Nephron (organoid): ENCODE measurements at regions not wholly inside any gene's neighbourhood (a gene's known extent, or its start where the extent isn't known, plus 50 kb on each side); places are given as distances from the start of the nearest gene placed in this dataset.

Experiments
- H3K27ac Mint-ChIP-seq, 3 experiments: 2 replicates each; pipeline ENCODE4 v1.8.0; 2020; ENCODE audit warnings: mixed read lengths in 3 of 3, mild to moderate bottlenecking in 2 of 3, moderate library complexity in 1 of 3
- H3K27me3 Mint-ChIP-seq: 2 replicates; pipeline ENCODE4 v1.8.0; 2021; ENCODE audit warnings: low read depth, mild to moderate bottlenecking, moderate library complexity, mixed read lengths
- H3K36me3 Mint-ChIP-seq: 2 replicates; pipeline ENCODE4 v1.8.0; 2020; ENCODE audit warnings: low read depth, mixed read lengths
- H3K4me1 Mint-ChIP-seq: 2 replicates; pipeline ENCODE4 v1.8.0; 2020; ENCODE audit warnings: mixed read lengths
- H3K4me3 Mint-ChIP-seq, 3 experiments: 2 replicates each; pipeline ENCODE4 v1.8.0; 2020; ENCODE audit warnings: mild to moderate bottlenecking in 3 of 3, mixed read lengths in 3 of 3, moderate library complexity in 2 of 3
- H3K9me3 Mint-ChIP-seq: 2 replicates; pipeline ENCODE4 v1.8.0; 2020; ENCODE audit warnings: mixed read lengths
- CTCF ChIP-seq, 3 experiments: fragments of 200-600 bp; sonication (generic); IDR thresholded peaks; one replicate each; pipeline ENCODE4 v1.5.0; 2021; ENCODE audit warnings: antibody characterized with exemption in 3 of 3; ENCODE audit not compliant: unreplicated experiment in 3 of 3

GRCh38 chr5:162544905-162545304 is 477.3 kb downstream of the GABRG2 start:
- H3K27ac Mint-ChIP-seq, result no peak overlapping the region
- no peaks in the 10 kb centered on the region for H3K4me1 Mint-ChIP-seq
- no peak for TF ChIP-seq CTCF (IDR thresholded peaks at IDR 0.05; ENCODE audit: unreplicated experiment in 3 of 3)
- H3K27me3 Mint-ChIP-seq, result peaks cover 2% of the 10 kb centered on the region
- peaks cover 5% of the 10 kb centered on the region for H3K9me3 Mint-ChIP-seq
- no peak overlapping the region for H3K4me3 Mint-ChIP-seq
- H3K36me3 Mint-ChIP-seq, result no peaks in the 10 kb centered on the region

GRCh38 chr5:162550236-162550635 is 482.7 kb downstream of the GABRG2 start:
- Mint-ChIP-seq H3K27me3 (peaks cover 3% of the 10 kb centered on the region), H3K27ac (no peak overlapping the region), H3K9me3 (peaks cover 5% of the 10 kb centered on the region), H3K4me3 (no peak overlapping the region), H3K4me1 (no peaks in the 10 kb centered on the region), H3K36me3 (no peaks in the 10 kb centered on the region)
- no peak for TF ChIP-seq CTCF (IDR thresholded peaks at IDR 0.05; ENCODE audit: unreplicated experiment in 3 of 3)

GRCh38 chr5:162558120-162558519 is 490.5 kb downstream of the GABRG2 start:
- Mint-ChIP-seq H3K4me3 (no peak overlapping the region), H3K36me3 (no peaks in the 10 kb centered on the region), H3K4me1 (no peaks in the 10 kb centered on the region), H3K27me3 (no peaks in the 10 kb centered on the region), H3K9me3 (peaks cover 5% of the 10 kb centered on the region), H3K27ac (no peak overlapping the region)
- no peak for TF ChIP-seq CTCF (IDR thresholded peaks at IDR 0.05; ENCODE audit: unreplicated experiment in 3 of 3)

- TF ChIP-seq CTCF (IDR thresholded peaks at IDR 0.05; ENCODE audit: unreplicated experiment in 3 of 3), result no peak
- Mint-ChIP-seq H3K4me1 (peaks cover 3% of the 10 kb centered on the region), H3K36me3 (no peaks in the 10 kb centered on the region), H3K27me3 (no peaks in the 10 kb centered on the region), H3K9me3 (no peaks in the 10 kb centered on the region), H3K4me3 (no peak overlapping the region), H3K27ac (no peak overlapping the region)
These were observed 500.1 kb downstream of the GABRG2 start for GRCh38 chr5:162567644-162568043.

GRCh38 chr5:162573758-162574157 is 506.2 kb downstream of the GABRG2 start:
- H3K36me3 Mint-ChIP-seq, result no peaks in the 10 kb centered on the region
- H3K4me1 Mint-ChIP-seq, result peaks cover 2% of the 10 kb centered on the region
- no peak overlapping the region for H3K4me3 Mint-ChIP-seq
- H3K27me3 Mint-ChIP-seq, result peaks cover 4% of the 10 kb centered on the region
- H3K9me3 Mint-ChIP-seq, result peaks cover 3% of the 10 kb centered on the region
- TF ChIP-seq CTCF (IDR thresholded peaks at IDR 0.05; ENCODE audit: unreplicated experiment in 3 of 3), result no peak
- no peak overlapping the region for H3K27ac Mint-ChIP-seq

GRCh38 chr5:162591724-162592123 is 524.2 kb downstream of the GABRG2 start:
- H3K27ac Mint-ChIP-seq, result no peak overlapping the region
- no peak overlapping the region for H3K4me3 Mint-ChIP-seq
- no peaks in the 10 kb centered on the region for H3K36me3 Mint-ChIP-seq
- H3K9me3 Mint-ChIP-seq, result no peaks in the 10 kb centered on the region
- no peaks in the 10 kb centered on the region for H3K27me3 Mint-ChIP-seq
- TF ChIP-seq CTCF (IDR thresholded peaks at IDR 0.05; ENCODE audit: unreplicated experiment in 3 of 3), result no peak
- H3K4me1 Mint-ChIP-seq, result no peaks in the 10 kb centered on the region
